Peyer's patch (tissue), 4 donors: ENCODE measurements at regions not wholly inside any gene's neighbourhood (a gene's known extent, or its start where the extent isn't known, plus 50 kb on each side); places are given as distances from the start of the nearest gene placed in this dataset.

Source experiments
- POLR2A ChIP-seq, 2 donors: fragments of 450-650 bp; IDR thresholded peaks; one replicate each; pipeline ENCODE4 v1.5.1; 2017; ENCODE audit warnings: antibody characterized with exemption in 2 of 2, mild to moderate bottlenecking in 2 of 2, moderate library complexity in 2 of 2
- TF ChIP-seq, protein P1 (sequence below), 6 experiments: fragments of 450-650 bp in 4 of 6; fragments of 200-600 bp in 2 of 6; sonication (generic) in 1 of 6; IDR thresholded peaks; one replicate each; pipeline ENCODE4 v1.5.1; 2017 to 2019; ENCODE audit warnings: antibody characterized with exemption in 6 of 6, mild to moderate bottlenecking in 3 of 6, moderate library complexity in 1 of 6

GRCh38 chr1:70672442-70672888 lies 261.4 kb downstream of the CTH start:
- TF ChIP-seq, protein P1, sequence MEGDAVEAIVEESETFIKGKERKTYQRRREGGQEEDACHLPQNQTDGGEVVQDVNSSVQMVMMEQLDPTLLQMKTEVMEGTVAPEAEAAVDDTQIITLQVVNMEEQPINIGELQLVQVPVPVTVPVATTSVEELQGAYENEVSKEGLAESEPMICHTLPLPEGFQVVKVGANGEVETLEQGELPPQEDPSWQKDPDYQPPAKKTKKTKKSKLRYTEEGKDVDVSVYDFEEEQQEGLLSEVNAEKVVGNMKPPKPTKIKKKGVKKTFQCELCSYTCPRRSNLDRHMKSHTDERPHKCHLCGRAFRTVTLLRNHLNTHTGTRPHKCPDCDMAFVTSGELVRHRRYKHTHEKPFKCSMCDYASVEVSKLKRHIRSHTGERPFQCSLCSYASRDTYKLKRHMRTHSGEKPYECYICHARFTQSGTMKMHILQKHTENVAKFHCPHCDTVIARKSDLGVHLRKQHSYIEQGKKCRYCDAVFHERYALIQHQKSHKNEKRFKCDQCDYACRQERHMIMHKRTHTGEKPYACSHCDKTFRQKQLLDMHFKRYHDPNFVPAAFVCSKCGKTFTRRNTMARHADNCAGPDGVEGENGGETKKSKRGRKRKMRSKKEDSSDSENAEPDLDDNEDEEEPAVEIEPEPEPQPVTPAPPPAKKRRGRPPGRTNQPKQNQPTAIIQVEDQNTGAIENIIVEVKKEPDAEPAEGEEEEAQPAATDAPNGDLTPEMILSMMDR (IDR thresholded peaks at IDR 0.05) = no peak
- TF ChIP-seq POLR2A (IDR thresholded peaks at IDR 0.05) = no peak
